Stimulated activated CD8-positive, alpha-beta memory T cell treated with anti-CD3 and anti-CD28 coated beads, Interleukin-15, amount 100 ng/mL, for 4 hours (primary cell): ENCODE measurements at regions not wholly inside any gene's neighbourhood (a gene's known extent, or its start where the extent isn't known, plus 50 kb on each side); places are given as distances from the start of the nearest gene placed in this dataset.
"Not testable (repeated sequence)": the region's sequence is repeated elsewhere in the genome, so short reads cannot be mapped to it uniquely, and the experiment has no call there.

Experiments
- DNase-seq, 2 donors: peaks; one replicate each; pipeline ENCODE4 v3.0.0-alpha.2; 2020; ENCODE audit warnings: low read depth in 2 of 2

- not testable (repeated sequence) for DNase-seq
These were observed 242.3 kb upstream of the PLGLB1 start for GRCh38 chr2:87263868-87264518.

GRCh38 chr2:87275192-87275591 is 253.5 kb upstream of the PLGLB1 start:
- DNase-seq, result not testable (repeated sequence)

GRCh38 chr2:87275974-87276629 is 254.5 kb upstream of the PLGLB1 start:
- DNase-seq, result not testable (repeated sequence)

GRCh38 chr2:87276673-87277072 is 255.0 kb upstream of the PLGLB1 start:
- not testable (repeated sequence) for DNase-seq

GRCh38 chr2:87277734-87278133 is 256.1 kb upstream of the PLGLB1 start:
- not testable (repeated sequence) for DNase-seq

GRCh38 chr2:87280596-87281355 is 259.1 kb upstream of the PLGLB1 start:
- DNase-seq, result not testable (repeated sequence)

- not testable (repeated sequence) for DNase-seq
These were observed 262.3 kb upstream of the PLGLB1 start for GRCh38 chr2:87283735-87284470.

- not testable (repeated sequence) for DNase-seq
These were observed 262.8 kb upstream of the PLGLB1 start for GRCh38 chr2:87284471-87284772.

- DNase-seq, result not testable (repeated sequence)
These were observed 263.5 kb upstream of the PLGLB1 start for GRCh38 chr2:87285139-87285538.

GRCh38 chr2:87290566-87291307 is 269.1 kb upstream of the PLGLB1 start:
- DNase-seq, result not testable (repeated sequence)

- DNase-seq, result not testable (repeated sequence)
These were observed 270.0 kb upstream of the PLGLB1 start for GRCh38 chr2:87291400-87292200.

- not testable (repeated sequence) for DNase-seq
These were observed 272.4 kb upstream of the PLGLB1 start for GRCh38 chr2:87293931-87294594.

GRCh38 chr2:87295135-87295534 is 273.5 kb upstream of the PLGLB1 start:
- not testable (repeated sequence) for DNase-seq

- DNase-seq, result not testable (repeated sequence)
These were observed 279.7 kb upstream of the PLGLB1 start for GRCh38 chr2:87301349-87301748.

GRCh38 chr2:87301871-87302270 is 280.2 kb upstream of the PLGLB1 start:
- DNase-seq, result not testable (repeated sequence)

- not testable (repeated sequence) for DNase-seq
These were observed 287.0 kb upstream of the PLGLB1 start for GRCh38 chr2:87308621-87309020.

GRCh38 chr2:87309785-87310184 is 288.1 kb upstream of the PLGLB1 start:
- not testable (repeated sequence) for DNase-seq

- DNase-seq, result not testable (repeated sequence)
These were observed 290.3 kb upstream of the PLGLB1 start for GRCh38 chr2:87311896-87312441.

- DNase-seq, result not testable (repeated sequence)
These were observed 293.0 kb upstream of the PLGLB1 start for GRCh38 chr2:87314622-87315021.
